Stomach (tissue), 8 donors: ENCODE measurements at regions not wholly inside any gene's neighbourhood (a gene's known extent, or its start where the extent isn't known, plus 50 kb on each side); places are given as distances from the start of the nearest gene placed in this dataset.

ENCODE experiments used
- DNase-seq, 2 donors: peaks; one replicate each; pipeline versions ENCODE4 v3.0.0 to v3.0.0-alpha.2; 2013 to 2019
- H3K27ac ChIP-seq, 5 donors: fragments of 200-600 bp in 4 of 5; sonication (generic) in 4 of 5; one replicate each; pipeline ENCODE4 v1.5.1; 2013 to 2019; ENCODE audit warnings: mild to moderate bottlenecking in 1 of 5, moderate library complexity in 1 of 5
- H3K27me3 ChIP-seq, 3 donors: fragments of 200-600 bp; sonication (generic); one replicate each; pipeline ENCODE4 v1.5.1; 2017 to 2019; ENCODE audit warnings: mixed run types in 1 of 3
- H3K36me3 ChIP-seq, 4 donors: fragments of 200-600 bp; sonication (generic); 1 replicate in 3 of 4; 2 replicates in 1 of 4; pipeline ENCODE4 v1.5.1; 2016 to 2019
- H3K4me1 ChIP-seq, 4 donors: fragments of 200-600 bp; sonication (generic); one replicate each; pipeline ENCODE4 v1.5.1; 2016 to 2019
- H3K4me3 ChIP-seq, 4 donors: fragments of 200-600 bp; sonication (generic) in 3 of 4; one replicate each; pipeline ENCODE4 v1.5.1; 2016 to 2019; ENCODE audit warnings: mild to moderate bottlenecking in 1 of 4
- H3K9me3 ChIP-seq, 4 donors: fragments of 200-600 bp; sonication (generic); one replicate each; pipeline ENCODE4 v1.5.1; 2016 to 2019
- EP300 ChIP-seq: sonication (generic); formaldehyde crosslinking; IDR thresholded peaks from one replicate; pipeline ENCODE4 v1.6.1; 2017; ENCODE audit warnings: antibody characterized with exemption
- POLR2A ChIP-seq, 4 donors: fragments of 450-650 bp; IDR thresholded peaks; one replicate each; pipeline ENCODE4 v1.6.1; 2016; ENCODE audit warnings: antibody characterized with exemption in 4 of 4, control low read depth in 2 of 4, mild to moderate bottlenecking in 1 of 4, moderate library complexity in 1 of 4
- POLR2AphosphoS5 ChIP-seq, 3 donors: sonication (generic); formaldehyde crosslinking; IDR thresholded peaks; one replicate each; pipeline ENCODE4 v1.6.1; 2016; ENCODE audit warnings: antibody characterized with exemption in 3 of 3
- WGBS, 5 donors: extraction: QIAGEN DNeasy Blood & Tissue Kit in 3 of 5; methylation state at CpG; one replicate each; pipeline versions ENCODE4 v1.1.5 to v1.1.7; 2013 to 2018; 5-methylcytosine and 5-hydroxymethylcytosine counted together
- intact Hi-C: fragments of 100-400 bp; cut with DNase I; formaldehyde crosslinking; loops from one replicate; pipeline ENCODE4 v1.15.1; 2023; ENCODE audit warnings: low total_unique reads
- TF ChIP-seq, protein P1 (sequence below), 7 experiments: fragments of 450-650 bp in 4 of 7; fragments of 200-600 bp in 3 of 7; sonication (generic) in 3 of 7; IDR thresholded peaks; one replicate each; pipeline ENCODE4 v1.5.1; 2016 to 2019; ENCODE audit warnings: antibody characterized with exemption in 7 of 7, control low read depth in 2 of 7, mild to moderate bottlenecking in 1 of 7
- donor health status: healthy with polysubstance abuse.
- donor health status: Bipolar disorder and iron deficiency.
- donor health status: healthy.

DNA sequence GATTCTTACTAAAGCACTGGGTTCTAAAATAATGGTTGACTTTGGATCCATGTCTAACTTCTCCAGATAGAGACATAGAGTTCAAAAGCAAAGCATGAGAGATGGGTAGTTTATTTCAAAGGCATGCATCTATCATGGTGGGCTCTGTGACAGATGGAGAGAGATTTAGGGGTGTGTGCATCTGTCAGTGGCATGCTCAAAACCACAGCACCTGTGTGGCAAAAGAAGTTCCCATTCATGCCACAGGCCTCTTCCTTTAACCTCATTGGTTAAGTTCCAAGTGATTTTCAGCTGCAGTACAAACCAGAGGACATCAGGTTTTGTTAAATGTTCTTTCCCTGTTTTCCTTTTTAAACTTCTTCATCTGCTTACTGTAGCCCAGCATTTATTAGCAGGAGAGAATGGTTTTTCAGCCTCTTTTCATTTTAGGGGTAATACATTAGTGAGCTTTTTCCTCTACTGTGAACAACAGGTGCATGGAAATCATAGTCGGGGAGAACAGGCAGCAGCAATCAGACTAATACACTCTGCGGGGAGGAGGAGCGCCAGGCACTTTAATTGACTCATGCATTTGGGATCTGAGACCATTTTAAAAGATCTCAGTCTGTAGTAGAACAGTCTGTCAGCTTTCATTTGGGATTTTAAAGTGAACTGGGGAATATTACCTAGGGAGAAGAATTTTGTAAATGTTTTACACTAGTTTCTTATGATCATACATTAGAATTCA is 52.4 kb upstream of the UPP2 start:
- TF ChIP-seq, protein P1, sequence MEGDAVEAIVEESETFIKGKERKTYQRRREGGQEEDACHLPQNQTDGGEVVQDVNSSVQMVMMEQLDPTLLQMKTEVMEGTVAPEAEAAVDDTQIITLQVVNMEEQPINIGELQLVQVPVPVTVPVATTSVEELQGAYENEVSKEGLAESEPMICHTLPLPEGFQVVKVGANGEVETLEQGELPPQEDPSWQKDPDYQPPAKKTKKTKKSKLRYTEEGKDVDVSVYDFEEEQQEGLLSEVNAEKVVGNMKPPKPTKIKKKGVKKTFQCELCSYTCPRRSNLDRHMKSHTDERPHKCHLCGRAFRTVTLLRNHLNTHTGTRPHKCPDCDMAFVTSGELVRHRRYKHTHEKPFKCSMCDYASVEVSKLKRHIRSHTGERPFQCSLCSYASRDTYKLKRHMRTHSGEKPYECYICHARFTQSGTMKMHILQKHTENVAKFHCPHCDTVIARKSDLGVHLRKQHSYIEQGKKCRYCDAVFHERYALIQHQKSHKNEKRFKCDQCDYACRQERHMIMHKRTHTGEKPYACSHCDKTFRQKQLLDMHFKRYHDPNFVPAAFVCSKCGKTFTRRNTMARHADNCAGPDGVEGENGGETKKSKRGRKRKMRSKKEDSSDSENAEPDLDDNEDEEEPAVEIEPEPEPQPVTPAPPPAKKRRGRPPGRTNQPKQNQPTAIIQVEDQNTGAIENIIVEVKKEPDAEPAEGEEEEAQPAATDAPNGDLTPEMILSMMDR (IDR thresholded peaks at IDR 0.05), result no peak
- TF ChIP-seq POLR2A (IDR thresholded peaks at IDR 0.05) (no peak), POLR2AphosphoS5 (IDR thresholded peaks at IDR 0.05) (no peak)
- DNase-seq, result no peak
- Histone ChIP-seq H3K27me3 (no peaks in the 10 kb centered on the region), H3K4me1 (no peaks in the 10 kb centered on the region), H3K27ac (no peak overlapping the region), H3K36me3 (no peaks in the 10 kb centered on the region), H3K4me3 (no peak overlapping the region), H3K9me3 (no peaks in the 10 kb centered on the region)
- WGBS, 5 donors, result 78 to 90% (median 84%) methylated on average over 3 of the region's 3 CpGs
- intact Hi-C loops, result no loop called here

DNA sequence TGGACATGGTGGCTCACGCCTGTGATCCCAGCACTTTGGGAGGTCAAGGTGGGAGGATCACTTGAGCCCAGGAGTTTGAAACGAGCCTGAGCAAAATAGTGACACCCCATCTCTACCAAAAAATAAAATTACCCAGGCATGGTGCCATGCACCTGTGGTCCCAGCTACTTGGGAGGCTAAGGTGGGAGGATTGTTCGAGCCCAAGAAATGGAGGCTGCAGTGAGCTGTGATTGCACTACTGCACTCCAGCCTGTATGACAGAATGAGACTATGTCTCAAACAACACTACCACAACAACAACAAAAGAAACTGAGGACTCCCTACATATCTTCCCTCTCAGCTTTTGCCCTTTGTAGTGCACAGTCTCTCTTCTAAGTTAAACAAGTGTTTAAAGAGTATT is 53.3 kb upstream of the UPP2 start:
- no peaks in the 10 kb centered on the region for H3K27me3 ChIP-seq
- no peak overlapping the region for H3K27ac ChIP-seq
- no peak for TF ChIP-seq POLR2AphosphoS5 (IDR thresholded peaks at IDR 0.05)
- TF ChIP-seq EP300, result no peak
- TF ChIP-seq POLR2A (IDR thresholded peaks at IDR 0.05), result no peak
- TF ChIP-seq, protein P1 (IDR thresholded peaks at IDR 0.05), result no peak
- intact Hi-C loops, result no loop called here
- 89 to 95% (median 92%) methylated on average over 3 of the region's 3 CpGs for whole genome bisulfite sequencing, 5 donors
- H3K4me1 ChIP-seq, result no peaks in the 10 kb centered on the region
- H3K9me3 ChIP-seq, result no peaks in the 10 kb centered on the region
- H3K36me3 ChIP-seq, result no peaks in the 10 kb centered on the region
- no peak overlapping the region for H3K4me3 ChIP-seq
- no peak for DNase-seq

DNA sequence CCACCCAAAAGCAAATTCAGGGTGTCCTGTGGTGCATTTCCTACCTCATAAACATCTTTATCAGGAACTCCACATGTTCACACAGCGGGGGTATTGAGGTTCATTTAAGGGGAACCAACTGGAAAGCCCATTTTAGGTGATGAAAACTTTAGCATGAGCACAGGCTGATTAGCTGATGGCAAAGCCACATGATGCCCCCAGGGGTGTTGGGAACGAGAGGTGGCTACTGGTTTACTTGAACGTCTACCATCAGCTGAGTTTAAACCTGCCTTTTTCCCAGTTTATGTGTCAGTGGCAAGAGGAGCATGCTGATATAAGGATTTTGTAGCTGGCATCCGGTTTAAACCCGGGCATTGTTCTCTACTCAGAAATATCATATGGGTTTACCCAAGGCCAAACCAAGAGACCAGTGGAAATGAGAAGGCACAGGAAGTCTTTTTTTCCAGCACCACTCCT is 54.5 kb upstream of the UPP2 start:
- TF ChIP-seq, protein P1 (IDR thresholded peaks at IDR 0.05), result no peak
- intact Hi-C loops, result no loop called here
- H3K9me3 ChIP-seq, result no peaks in the 10 kb centered on the region
- no peaks in the 10 kb centered on the region for H3K4me1 ChIP-seq
- no peaks in the 10 kb centered on the region for H3K27me3 ChIP-seq
- H3K4me3 ChIP-seq, result no peak overlapping the region
- 77 to 88% (median 82%) methylated on average over 5 of the region's 5 CpGs for WGBS, 5 donors
- H3K27ac ChIP-seq, result no peak overlapping the region
- H3K36me3 ChIP-seq, result no peaks in the 10 kb centered on the region
- no peak for DNase-seq

DNA sequence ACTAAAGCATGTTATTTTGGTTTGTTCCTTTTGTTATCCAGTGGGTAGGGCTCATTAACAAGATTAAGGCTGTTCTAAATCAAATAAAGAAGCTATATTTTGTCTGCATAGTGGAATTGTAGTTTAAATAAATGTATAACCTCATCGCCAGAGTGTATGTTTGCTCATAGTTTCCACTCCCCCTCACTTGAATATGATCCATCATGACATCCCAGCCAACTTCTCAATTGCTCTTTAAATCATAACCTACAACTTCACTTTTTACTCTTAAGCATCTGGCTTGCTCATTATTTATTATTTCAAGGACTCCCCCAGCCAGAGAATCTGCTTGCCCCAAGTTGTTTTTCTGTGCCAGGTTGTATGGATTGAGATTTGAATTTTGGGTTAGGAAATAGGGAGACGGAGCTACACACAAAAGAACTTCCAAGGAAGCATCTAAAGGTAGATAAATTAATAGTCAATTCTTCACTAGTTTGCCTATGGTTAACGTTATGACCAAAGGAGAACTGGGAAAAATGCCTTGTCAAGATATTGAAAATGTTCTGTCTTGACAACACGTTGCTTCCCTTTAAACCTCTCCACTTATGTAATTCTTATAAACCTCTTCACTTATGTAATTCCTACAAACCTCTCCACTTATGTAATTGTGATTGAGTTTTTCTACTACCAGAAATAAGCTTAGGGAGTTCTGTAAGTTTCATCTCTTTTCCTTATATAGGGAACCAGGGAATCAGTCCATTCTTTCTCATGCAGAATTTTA is 55.4 kb upstream of the UPP2 start:
- Histone ChIP-seq H3K9me3 (no peaks in the 10 kb centered on the region), H3K4me3 (no peak overlapping the region), H3K27me3 (no peaks in the 10 kb centered on the region), H3K27ac (no peak overlapping the region), H3K4me1 (no peaks in the 10 kb centered on the region), H3K36me3 (no peaks in the 10 kb centered on the region)
- TF ChIP-seq, protein P1 (IDR thresholded peaks at IDR 0.05), result no peak
- TF ChIP-seq POLR2A (IDR thresholded peaks at IDR 0.05), result no peak
- no peak for TF ChIP-seq EP300
- no peak for TF ChIP-seq POLR2AphosphoS5 (IDR thresholded peaks at IDR 0.05)
- peak in 1 of 2 donors; percentile 58 for DNase-seq
- WGBS, 5 donors, result 63 to 73% (median 65%) methylated on average over 4 of the region's 4 CpGs
- intact Hi-C loops, result no loop called here
